ENCODE measurements at regions not wholly inside any gene's neighbourhood (a gene's known extent, or its start where the extent isn't known, plus 50 kb on each side); places are given as distances from the start of the nearest gene placed in this dataset.

DNA sequence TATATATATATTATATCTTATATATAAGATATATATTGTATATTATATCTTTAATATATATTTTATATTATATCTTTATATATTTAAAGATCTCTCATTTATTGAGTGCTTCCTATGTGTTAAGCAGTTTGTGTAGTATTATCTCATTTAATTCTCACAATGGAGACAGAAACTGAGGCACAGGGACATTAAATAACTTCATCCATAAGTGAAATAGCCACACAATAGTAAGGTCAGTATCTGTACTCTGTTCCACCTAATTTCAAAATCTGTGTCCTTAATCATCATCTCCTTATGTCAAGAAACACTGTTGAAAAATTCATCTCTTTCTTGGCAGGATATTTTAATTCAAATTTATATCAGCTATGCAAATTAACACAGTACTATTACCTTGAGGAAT, 52.8 kb upstream of the CD302 start:
- in situ Hi-C loops (cut with MboI; ENCODE audit: low sequenced_read_pairs) (no loop called here), dilution Hi-C loops (cut with HindIII; ENCODE audit: low sequenced_read_pairs, unreplicated experiment) (no loop called here), intact Hi-C loops (cut with micrococcal nuclease) (no loop called here)
- no peak overlapping the region for H2AFZ ChIP-seq (replicated peaks; ENCODE audit: low read length, poor library complexity)
- H3K4me3 ChIP-seq (ENCODE audit: insufficient read depth, low read depth, low read length), result no peak overlapping the region
- no peaks in the 10 kb centered on the region for H3K4me1 ChIP-seq (ENCODE audit: control insufficient read depth, insufficient read depth, low read length)
- H2BK5ac ChIP-seq (ENCODE audit: low read depth, low read length, poor library complexity, severe bottlenecking), result no peak overlapping the region
- H4K91ac ChIP-seq (ENCODE audit: insufficient read depth, low read depth, low read length), result no peak overlapping the region
- ATAC-seq (ENCODE audit: low read depth), result no peak
- H2BK120ac ChIP-seq (ENCODE audit: low read depth, low read length), result no peak overlapping the region
- H3K36me3 ChIP-seq (ENCODE audit: control insufficient read depth, insufficient read depth, low read length), result no peaks in the 10 kb centered on the region
- no peak overlapping the region for H2AK5ac ChIP-seq (ENCODE audit: low read depth, low read length)
- H4K8ac ChIP-seq (ENCODE audit: low read depth in 2 of 2, low read length in 2 of 2), result no peak overlapping the region
- H3K79me1 ChIP-seq (ENCODE audit: low read depth in 1 of 2, low read length in 2 of 2), result no peaks in the 10 kb centered on the region
- no peak overlapping the region for H2BK15ac ChIP-seq (ENCODE audit: low read depth, low read length)
- H4K20me1 ChIP-seq (ENCODE audit: insufficient read depth, low read length), result no peaks in the 10 kb centered on the region
- no peak overlapping the region for H3K18ac ChIP-seq (ENCODE audit: low read depth, low read length)
- DNase-seq, result no peak
- TF ChIP-seq NFE2L2 (IDR thresholded peaks at IDR 0.05; ENCODE audit: low read depth, low read length) (no peak), BHLHE40 (IDR thresholded peaks at IDR 0.05; ENCODE audit: low read depth, low read length) (no peak), MXI1 (IDR thresholded peaks at IDR 0.05; ENCODE audit: borderline replicate concordance, low read depth, low read length) (no peak), SMC3 (IDR thresholded peaks at IDR 0.05; ENCODE audit: low read depth, low read length) (no peak), MAFK (IDR thresholded peaks at IDR 0.05; ENCODE audit: low read depth, low read length) (no peak), RAD21 (IDR thresholded peaks at IDR 0.05; ENCODE audit: low read length) (no peak), FOS (IDR thresholded peaks at IDR 0.05; ENCODE audit: low read depth, low read length) (no peak), POLR2A (IDR thresholded peaks at IDR 0.05; ENCODE audit: low read depth, low read length) (no peak), RFX5 (IDR thresholded peaks at IDR 0.05; ENCODE audit: low read depth, low read length) (no peak), CEBPB (IDR thresholded peaks at IDR 0.05; ENCODE audit: low read depth, low read length) (no peak), MAZ (IDR thresholded peaks at IDR 0.05; ENCODE audit: borderline replicate concordance, low read depth, low read length) (no peak), CTCF (conservative IDR thresholded peaks at IDR 0.05; ENCODE audit: low read depth, low read length) (no peak)
- TF ChIP-seq, protein P1, sequence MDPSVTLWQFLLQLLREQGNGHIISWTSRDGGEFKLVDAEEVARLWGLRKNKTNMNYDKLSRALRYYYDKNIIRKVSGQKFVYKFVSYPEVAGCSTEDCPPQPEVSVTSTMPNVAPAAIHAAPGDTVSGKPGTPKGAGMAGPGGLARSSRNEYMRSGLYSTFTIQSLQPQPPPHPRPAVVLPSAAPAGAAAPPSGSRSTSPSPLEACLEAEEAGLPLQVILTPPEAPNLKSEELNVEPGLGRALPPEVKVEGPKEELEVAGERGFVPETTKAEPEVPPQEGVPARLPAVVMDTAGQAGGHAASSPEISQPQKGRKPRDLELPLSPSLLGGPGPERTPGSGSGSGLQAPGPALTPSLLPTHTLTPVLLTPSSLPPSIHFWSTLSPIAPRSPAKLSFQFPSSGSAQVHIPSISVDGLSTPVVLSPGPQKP (IDR thresholded peaks at IDR 0.05; ENCODE audit: borderline replicate concordance, low read depth, low read length), result no peak
- ChIA-PET POLR2A (ENCODE audit: unreplicated experiment) (no interaction called here), CTCF (no interaction called here)
- H2BK20ac ChIP-seq (ENCODE audit: low read depth, low read length), result no peak overlapping the region
- no peak overlapping the region for H2AK9ac ChIP-seq (replicated peaks; ENCODE audit: low read depth, low read length, poor library complexity)
- no peaks in the 10 kb centered on the region for H3K9me1 ChIP-seq (ENCODE audit: insufficient read depth, low read length)
- H3K9me3 ChIP-seq (ENCODE audit: control insufficient read depth, insufficient read depth, low read length), result no peaks in the 10 kb centered on the region
- H3K14ac ChIP-seq (replicated peaks; ENCODE audit: low read depth, low read length), result no peak overlapping the region
- no peak overlapping the region for H3K4ac ChIP-seq (ENCODE audit: low read depth, low read length)
- H4K5ac ChIP-seq (ENCODE audit: low read depth, low read length), result no peak overlapping the region
- H3K27me3 ChIP-seq (ENCODE audit: control insufficient read depth, insufficient read depth, low read length), result peaks cover 11% of the 10 kb centered on the region
- no peak overlapping the region for H3K9ac ChIP-seq (ENCODE audit: low read depth, low read length)
- BruUV-seq (replicated peaks), result no TSS peak
- no peak overlapping the region for H3K4me2 ChIP-seq (ENCODE audit: low read depth, low read length)
- no peak overlapping the region for H3K56ac ChIP-seq (ENCODE audit: extremely low read depth, insufficient read depth, low read length)
- no peak overlapping the region for H3K27ac ChIP-seq (ENCODE audit: insufficient read depth, low read length)
- no peak overlapping the region for H3K23ac ChIP-seq (ENCODE audit: low read depth, low read length)

All from IMR-90 (cell line).